ENCODE measurements at regions not wholly inside any gene's neighbourhood (a gene's known extent, or its start where the extent isn't known, plus 50 kb on each side); places are given as distances from the start of the nearest gene placed in this dataset.
A peak's percentile ranks its signal among the peaks of the same experiment; 100 is the strongest.
"Not testable (repeated sequence)": the region's sequence is repeated elsewhere in the genome, so short reads cannot be mapped to it uniquely, and the experiment has no call there.

- no peak overlapping the region for H3K4me3 ChIP-seq
- no peaks in the 10 kb centered on the region for H3K27me3 ChIP-seq
- no peak for DNase-seq (ENCODE audit: low spot score in 2 of 2)
- peaks cover 11 to 30% of the 10 kb centered on the region in 2 donors for H3K9me3 ChIP-seq
- no peak overlapping the region for H3K27ac ChIP-seq
- no peak for TF ChIP-seq CTCF (IDR thresholded peaks at IDR 0.05)
- H3K4me1 ChIP-seq, result no peaks in the 10 kb centered on the region
- H3K36me3 ChIP-seq, result peaks cover 0 to 7% of the 10 kb centered on the region in 2 donors
- intact Hi-C loops (cut with DNase I), result no loop called here
Measured at GRCh38 chr17:21540502-21540901, 151.8 kb upstream of the KCNJ18 start.

GRCh38 chr17:21542070-21542469 is 150.3 kb upstream of the KCNJ18 start:
- no peak overlapping the region for H3K4me3 ChIP-seq
- no peaks in the 10 kb centered on the region for H3K27me3 ChIP-seq
- no peak for DNase-seq (ENCODE audit: low spot score in 2 of 2)
- intact Hi-C loops (cut with DNase I), result no loop called here
- H3K4me1 ChIP-seq, result no peaks in the 10 kb centered on the region
- H3K36me3 ChIP-seq, result peaks cover 0 to 7% of the 10 kb centered on the region in 2 donors
- H3K9me3 ChIP-seq, result peaks cover 11 to 24% of the 10 kb centered on the region in 2 donors
- TF ChIP-seq CTCF (IDR thresholded peaks at IDR 0.05), result no peak
- no peak overlapping the region for H3K27ac ChIP-seq

- no peak for DNase-seq (ENCODE audit: low spot score in 2 of 2)
- Histone ChIP-seq H3K27me3 (no peaks in the 10 kb centered on the region), H3K4me3 (no peak overlapping the region), H3K27ac (no peak overlapping the region), H3K9me3 (peaks cover 5 to 15% of the 10 kb centered on the region in 2 donors), H3K4me1 (no peaks in the 10 kb centered on the region), H3K36me3 (peaks cover 0 to 7% of the 10 kb centered on the region in 2 donors)
- intact Hi-C loops (cut with DNase I), result no loop called here
- TF ChIP-seq CTCF (IDR thresholded peaks at IDR 0.05), result no peak
Measured at GRCh38 chr17:21542991-21543390, 149.3 kb upstream of the KCNJ18 start.

- no peak overlapping the region for H3K4me3 ChIP-seq
- H3K27ac ChIP-seq, result no peak overlapping the region
- H3K4me1 ChIP-seq, result peaks cover 1 to 12% of the 10 kb centered on the region in 2 donors
- no peaks in the 10 kb centered on the region for H3K27me3 ChIP-seq
- no peak for DNase-seq (ENCODE audit: low spot score in 2 of 2)
- H3K36me3 ChIP-seq, result peaks cover 0 to 7% of the 10 kb centered on the region in 2 donors
- intact Hi-C loops (cut with DNase I), result no loop called here
- no peaks in the 10 kb centered on the region for H3K9me3 ChIP-seq
- TF ChIP-seq CTCF (IDR thresholded peaks at IDR 0.05), result no peak
Measured at GRCh38 chr17:21545064-21545463, 147.3 kb upstream of the KCNJ18 start.

GRCh38 chr17:21548236-21548635 is 144.1 kb upstream of the KCNJ18 start:
- intact Hi-C loops (cut with DNase I), result no loop called here
- H3K27ac ChIP-seq, result no peak overlapping the region
- H3K4me3 ChIP-seq, result no peak overlapping the region
- no peak for DNase-seq (ENCODE audit: low spot score in 2 of 2)
- peaks cover 7 to 16% of the 10 kb centered on the region in 2 donors for H3K4me1 ChIP-seq
- no peaks in the 10 kb centered on the region for H3K9me3 ChIP-seq
- no peaks in the 10 kb centered on the region for H3K27me3 ChIP-seq
- no peak for TF ChIP-seq CTCF (IDR thresholded peaks at IDR 0.05)
- H3K36me3 ChIP-seq, result no peaks in the 10 kb centered on the region

- Histone ChIP-seq H3K9me3 (no peaks in the 10 kb centered on the region), H3K4me3 (peak overlapping the region in 1 of 2 donors; percentile 77), H3K27ac (no peak overlapping the region), H3K27me3 (no peaks in the 10 kb centered on the region), H3K36me3 (no peaks in the 10 kb centered on the region), H3K4me1 (peaks cover 7 to 16% of the 10 kb centered on the region in 2 donors)
- intact Hi-C loops (cut with DNase I), result no loop called here
- DNase-seq (ENCODE audit: low spot score in 2 of 2), result no peak
- no peak for TF ChIP-seq CTCF (IDR thresholded peaks at IDR 0.05)
Measured at GRCh38 chr17:21549107-21549687, 143.1 kb upstream of the KCNJ18 start.

GRCh38 chr17:21550031-21550430 is 142.3 kb upstream of the KCNJ18 start:
- DNase-seq (ENCODE audit: low spot score in 2 of 2); H3K27ac ChIP-seq; H3K36me3 ChIP-seq; H3K27me3 ChIP-seq; H3K9me3 ChIP-seq; intact Hi-C loops (cut with DNase I): not testable (repeated sequence)
- peaks cover 7 to 16% of the 10 kb centered on the region in 2 donors for H3K4me1 ChIP-seq
- peak overlapping the region; percentile 76 to 77 for H3K4me3 ChIP-seq
